ENCODE measurements at regions not wholly inside any gene's neighbourhood (a gene's known extent, or its start where the extent isn't known, plus 50 kb on each side); places are given as distances from the start of the nearest gene placed in this dataset.

DNA sequence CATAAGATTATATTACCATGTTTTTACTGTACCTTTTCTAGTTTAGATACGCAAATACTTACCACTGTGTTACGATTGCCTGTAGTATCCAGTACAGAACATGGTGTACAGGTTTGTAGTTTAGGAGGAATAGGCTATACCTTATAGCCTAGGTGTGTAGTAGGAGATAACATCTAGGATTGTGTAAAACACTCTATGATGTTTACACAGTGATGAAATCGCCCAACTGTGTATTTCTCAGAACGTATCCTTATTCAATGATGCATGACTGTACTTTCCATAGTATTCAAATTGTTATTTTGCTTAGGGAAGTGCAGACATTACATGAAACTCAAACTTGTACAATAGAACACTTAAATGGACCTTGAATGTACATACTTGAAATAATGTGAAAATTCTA lies 188.1 kb upstream of the PDGFD start:
- Histone ChIP-seq H3K9ac (ENCODE audit: low read depth, low read length) (no peak overlapping the region), H3K36me3 (ENCODE audit: control insufficient read depth, insufficient read depth, low read length) (no peaks in the 10 kb centered on the region), H3K4me1 (ENCODE audit: control insufficient read depth, insufficient read depth, low read length) (no peaks in the 10 kb centered on the region), H3K4me3 (ENCODE audit: low read depth, low read length) (no peak overlapping the region), H3K27ac (ENCODE audit: low read depth, low read length) (no peak overlapping the region), H3K27me3 (ENCODE audit: control insufficient read depth, insufficient read depth, low read length) (no peaks in the 10 kb centered on the region), H3K9me3 (ENCODE audit: control insufficient read depth, insufficient read depth, low read length) (peaks cover 4% of the 10 kb centered on the region; the same call in 1 of the 2 replicates)

DNA sequence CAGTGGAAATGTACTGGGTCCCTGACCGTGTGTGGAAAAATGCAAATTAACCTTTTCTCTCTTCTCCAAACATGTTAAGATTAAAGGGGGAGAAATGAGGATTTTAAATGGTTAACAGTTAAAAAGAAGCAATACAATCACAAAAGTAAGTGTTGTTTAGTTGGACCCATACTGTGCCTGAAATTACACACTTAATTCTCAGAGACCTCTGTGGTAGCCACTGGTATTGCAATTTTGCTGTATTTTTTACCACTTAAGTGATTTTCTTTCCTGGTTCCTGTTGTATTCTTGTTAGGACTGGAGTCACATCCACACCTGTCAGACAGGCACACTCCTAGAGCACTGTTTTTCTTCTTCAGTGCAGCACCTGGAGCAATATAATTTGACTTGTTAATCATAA lies 179.6 kb upstream of the PDGFD start:
- no peaks in the 10 kb centered on the region for H3K27me3 ChIP-seq (ENCODE audit: control insufficient read depth, insufficient read depth, low read length)
- no peak overlapping the region for H3K9ac ChIP-seq (ENCODE audit: low read depth, low read length)
- H3K36me3 ChIP-seq (ENCODE audit: control insufficient read depth, insufficient read depth, low read length), result no peaks in the 10 kb centered on the region
- H3K4me3 ChIP-seq (ENCODE audit: low read depth, low read length), result no peak overlapping the region
- no peaks in the 10 kb centered on the region for H3K9me3 ChIP-seq (ENCODE audit: control insufficient read depth, insufficient read depth, low read length)
- H3K27ac ChIP-seq (ENCODE audit: low read depth, low read length), result no peak overlapping the region
- no peaks in the 10 kb centered on the region for H3K4me1 ChIP-seq (ENCODE audit: control insufficient read depth, insufficient read depth, low read length)

DNA sequence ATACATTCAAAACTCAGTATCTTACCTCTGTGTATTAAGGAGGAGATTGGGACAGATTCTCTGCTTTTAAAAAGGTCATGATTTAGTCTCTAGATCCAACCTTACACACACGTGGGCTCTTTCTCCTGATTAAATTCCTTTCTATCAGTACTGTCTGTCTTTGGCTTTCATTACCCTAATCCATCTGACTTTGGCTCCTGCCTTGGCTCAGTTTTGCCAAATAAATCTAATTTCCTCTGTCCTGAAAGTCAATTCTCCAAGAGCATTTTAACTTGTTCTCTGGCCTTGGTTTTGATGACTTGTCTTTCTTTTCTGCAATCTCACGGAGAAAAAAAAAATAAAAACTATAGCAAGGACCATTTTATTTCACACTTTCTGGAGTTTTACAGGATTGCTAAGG lies 176.6 kb upstream of the PDGFD start:
- Histone ChIP-seq H3K36me3 (ENCODE audit: control insufficient read depth, insufficient read depth, low read length) (no peaks in the 10 kb centered on the region), H3K9me3 (ENCODE audit: control insufficient read depth, insufficient read depth, low read length) (no peaks in the 10 kb centered on the region), H3K27ac (ENCODE audit: low read depth, low read length) (no peak overlapping the region), H3K4me1 (ENCODE audit: control insufficient read depth, insufficient read depth, low read length) (no peaks in the 10 kb centered on the region), H3K27me3 (ENCODE audit: control insufficient read depth, insufficient read depth, low read length) (no peaks in the 10 kb centered on the region), H3K4me3 (ENCODE audit: low read depth, low read length) (no peak overlapping the region), H3K9ac (ENCODE audit: low read depth, low read length) (no peak overlapping the region)

DNA sequence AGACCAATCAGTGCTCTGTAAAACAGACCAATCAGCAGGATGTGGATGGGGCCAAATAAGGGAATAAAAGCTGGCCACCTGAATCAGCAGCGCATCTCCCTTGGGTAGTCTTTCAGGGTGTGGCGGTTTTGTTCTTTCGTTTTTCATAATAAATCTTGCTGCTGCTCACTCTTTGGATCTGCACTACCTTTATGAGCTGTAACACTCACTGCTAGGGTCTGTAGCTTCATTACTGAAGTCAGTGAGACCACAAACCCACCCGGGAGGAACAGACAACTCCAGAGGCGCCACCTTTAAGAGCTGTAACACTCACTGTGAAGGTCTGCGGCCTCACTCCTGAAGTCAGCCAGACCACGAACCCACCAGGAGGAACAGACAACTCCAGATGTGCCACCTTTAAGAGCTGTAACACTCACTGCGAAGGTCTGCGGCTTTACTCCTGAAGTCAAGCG lies 175.5 kb upstream of the PDGFD start:
- H3K4me3 ChIP-seq (ENCODE audit: low read depth, low read length), result no peak overlapping the region
- H3K27ac ChIP-seq (ENCODE audit: low read depth, low read length), result no peak overlapping the region
- H3K9me3 ChIP-seq (ENCODE audit: control insufficient read depth, insufficient read depth, low read length), result no peaks in the 10 kb centered on the region
- no peak overlapping the region for H3K9ac ChIP-seq (ENCODE audit: low read depth, low read length)
- no peaks in the 10 kb centered on the region for H3K27me3 ChIP-seq (ENCODE audit: control insufficient read depth, insufficient read depth, low read length)
- no peaks in the 10 kb centered on the region for H3K36me3 ChIP-seq (ENCODE audit: control insufficient read depth, insufficient read depth, low read length)
- H3K4me1 ChIP-seq (ENCODE audit: control insufficient read depth, insufficient read depth, low read length), result no peaks in the 10 kb centered on the region

DNA sequence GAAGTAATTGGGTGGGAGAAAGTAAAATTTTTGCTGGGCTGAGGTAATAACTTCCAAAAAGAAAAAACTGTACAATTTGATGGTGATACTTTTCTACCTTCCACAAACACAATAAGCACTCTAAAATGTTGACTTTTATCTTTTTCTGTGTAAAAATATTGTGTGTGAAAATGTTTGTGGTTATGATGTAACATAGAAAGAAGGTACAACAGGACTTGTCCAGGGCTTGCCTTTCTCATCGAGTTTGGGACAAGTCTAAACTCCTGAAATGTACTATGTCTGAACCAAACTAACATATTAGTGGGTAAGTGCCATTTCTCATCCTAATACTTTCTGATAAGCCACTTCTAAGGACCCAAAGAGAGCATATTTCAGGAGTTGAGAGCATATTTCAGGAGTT lies 174.2 kb upstream of the PDGFD start:
- Histone ChIP-seq H3K36me3 (ENCODE audit: control insufficient read depth, insufficient read depth, low read length) (no peaks in the 10 kb centered on the region), H3K4me3 (ENCODE audit: low read depth, low read length) (no peak overlapping the region), H3K4me1 (ENCODE audit: control insufficient read depth, insufficient read depth, low read length) (no peaks in the 10 kb centered on the region), H3K27ac (ENCODE audit: low read depth, low read length) (no peak overlapping the region), H3K9me3 (ENCODE audit: control insufficient read depth, insufficient read depth, low read length) (no peaks in the 10 kb centered on the region), H3K27me3 (ENCODE audit: control insufficient read depth, insufficient read depth, low read length) (no peaks in the 10 kb centered on the region), H3K9ac (ENCODE audit: low read depth, low read length) (no peak overlapping the region)

DNA sequence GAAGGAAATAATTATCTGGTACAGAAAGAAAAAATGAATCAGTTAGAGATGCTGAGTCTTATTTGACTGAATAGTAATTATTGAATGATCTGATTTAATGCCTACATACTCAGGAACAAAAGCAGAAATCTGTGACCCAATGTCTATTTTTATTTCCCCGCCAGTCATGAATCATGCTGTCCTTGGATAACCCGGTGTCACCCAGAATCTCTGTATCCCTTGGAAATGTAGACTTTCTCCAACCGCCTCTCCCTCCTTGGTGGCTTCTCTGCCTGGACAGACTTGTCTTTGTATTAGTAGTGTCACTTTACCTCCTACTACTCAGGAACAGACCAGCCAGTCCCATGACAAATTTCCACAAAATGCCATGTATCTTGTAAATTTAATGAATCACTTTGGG lies 173.3 kb upstream of the PDGFD start:
- no peaks in the 10 kb centered on the region for H3K9me3 ChIP-seq (ENCODE audit: control insufficient read depth, insufficient read depth, low read length)
- H3K4me3 ChIP-seq (ENCODE audit: low read depth, low read length), result no peak overlapping the region
- H3K4me1 ChIP-seq (ENCODE audit: control insufficient read depth, insufficient read depth, low read length), result no peaks in the 10 kb centered on the region
- no peak overlapping the region for H3K27ac ChIP-seq (ENCODE audit: low read depth, low read length)
- H3K36me3 ChIP-seq (ENCODE audit: control insufficient read depth, insufficient read depth, low read length), result no peaks in the 10 kb centered on the region
- H3K9ac ChIP-seq (ENCODE audit: low read depth, low read length), result no peak overlapping the region
- H3K27me3 ChIP-seq (ENCODE audit: control insufficient read depth, insufficient read depth, low read length), result no peaks in the 10 kb centered on the region

DNA sequence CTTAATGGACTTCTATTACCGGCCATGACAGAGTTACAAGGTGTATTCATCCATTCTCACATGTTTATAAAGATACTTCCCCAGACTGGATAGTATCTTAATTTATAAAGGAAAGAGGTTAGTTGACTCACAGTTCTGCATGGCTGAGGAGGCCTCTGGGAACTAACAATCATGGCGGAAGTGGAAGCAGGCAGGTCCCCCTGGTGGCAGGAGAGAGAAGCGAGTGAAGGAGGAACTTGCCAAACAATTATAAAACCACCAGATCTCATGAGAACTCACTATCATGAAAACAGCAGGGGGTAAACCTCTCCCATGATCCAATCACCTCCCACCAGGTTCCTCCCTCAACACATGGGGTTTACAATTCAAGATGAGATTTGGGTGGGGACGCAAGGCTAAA lies 170.0 kb upstream of the PDGFD start:
- no peaks in the 10 kb centered on the region for H3K9me3 ChIP-seq (ENCODE audit: control insufficient read depth, insufficient read depth, low read length)
- H3K27me3 ChIP-seq (ENCODE audit: control insufficient read depth, insufficient read depth, low read length), result no peaks in the 10 kb centered on the region
- H3K4me3 ChIP-seq (ENCODE audit: low read depth, low read length), result no peak overlapping the region
- no peaks in the 10 kb centered on the region for H3K36me3 ChIP-seq (ENCODE audit: control insufficient read depth, insufficient read depth, low read length)
- H3K4me1 ChIP-seq (ENCODE audit: control insufficient read depth, insufficient read depth, low read length), result no peaks in the 10 kb centered on the region
- H3K9ac ChIP-seq (ENCODE audit: low read depth, low read length), result no peak overlapping the region
- H3K27ac ChIP-seq (ENCODE audit: low read depth, low read length), result no peak overlapping the region

DNA sequence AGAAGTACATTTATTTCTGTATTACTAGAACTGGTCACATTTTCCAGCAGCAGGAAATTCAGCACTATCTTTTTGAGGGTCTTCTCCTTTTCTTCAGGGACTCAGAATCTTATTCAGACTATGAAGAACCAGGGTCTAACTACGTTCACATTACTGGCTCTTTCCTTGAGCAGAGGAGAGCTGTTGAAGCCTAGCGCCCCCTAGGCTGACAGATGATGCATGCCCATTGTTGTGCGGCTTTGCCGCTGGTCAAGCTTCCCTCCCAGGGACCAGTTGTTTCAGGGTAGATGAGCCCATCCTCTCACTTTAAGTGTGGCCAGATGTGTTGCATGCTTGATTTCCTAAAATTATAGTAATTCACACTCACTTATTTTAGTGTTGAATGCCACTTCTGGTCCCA lies 168.2 kb upstream of the PDGFD start:
- no peak overlapping the region for H3K27ac ChIP-seq (ENCODE audit: low read depth, low read length)
- H3K36me3 ChIP-seq (ENCODE audit: control insufficient read depth, insufficient read depth, low read length), result no peaks in the 10 kb centered on the region
- no peak overlapping the region for H3K4me3 ChIP-seq (ENCODE audit: low read depth, low read length)
- no peak overlapping the region for H3K9ac ChIP-seq (ENCODE audit: low read depth, low read length)
- H3K27me3 ChIP-seq (ENCODE audit: control insufficient read depth, insufficient read depth, low read length), result no peaks in the 10 kb centered on the region
- H3K4me1 ChIP-seq (ENCODE audit: control insufficient read depth, insufficient read depth, low read length), result no peaks in the 10 kb centered on the region
- no peaks in the 10 kb centered on the region for H3K9me3 ChIP-seq (ENCODE audit: control insufficient read depth, insufficient read depth, low read length)

DNA sequence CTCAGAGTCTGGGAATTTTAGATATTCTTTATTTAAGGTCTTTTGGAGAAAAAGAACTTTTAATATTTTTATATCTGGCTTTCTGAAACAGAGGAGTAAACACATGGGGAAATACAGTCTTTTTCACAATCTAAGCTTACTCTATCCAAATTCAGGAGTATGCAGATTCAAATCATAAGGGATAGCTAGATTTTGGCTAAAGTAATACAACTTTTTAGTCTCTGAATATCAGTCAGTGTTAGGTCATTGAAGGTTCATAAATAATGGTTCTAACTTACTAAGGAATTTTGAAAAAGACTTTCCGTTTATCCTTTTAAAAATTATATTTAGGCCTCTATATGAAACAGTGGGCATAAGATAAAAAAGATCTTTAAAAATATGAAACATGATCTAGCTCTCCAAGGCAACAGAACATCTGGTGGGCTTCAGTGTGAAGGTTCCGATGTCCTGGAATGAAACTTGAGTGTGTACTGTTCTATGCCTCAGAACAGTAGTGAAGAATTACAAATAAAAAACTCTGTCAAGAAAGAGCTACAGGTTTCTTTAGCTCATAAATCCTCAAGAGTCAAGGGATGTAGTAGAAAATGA lies 165.2 kb upstream of the PDGFD start:
- H3K9ac ChIP-seq (ENCODE audit: low read depth, low read length), result no peak overlapping the region

DNA sequence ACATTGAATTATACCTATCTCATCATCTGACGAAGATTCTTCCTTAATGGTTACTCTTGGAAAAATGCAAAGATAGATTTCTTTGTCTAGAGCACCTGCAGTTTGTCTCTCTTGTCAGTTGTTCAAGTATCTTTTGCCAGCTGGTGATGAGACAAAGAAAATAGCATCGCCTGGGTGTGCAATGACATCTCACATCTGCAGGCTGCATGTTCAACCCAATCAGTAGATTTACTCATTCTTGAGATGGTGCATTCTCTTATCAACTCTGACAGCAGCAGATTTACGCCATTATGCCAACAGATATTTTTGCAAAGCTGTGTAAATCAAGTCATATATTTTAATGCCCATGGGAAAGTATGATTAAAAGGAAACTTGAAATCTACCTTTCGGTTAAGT lies 164.6 kb upstream of the PDGFD start:
- H3K4me1 ChIP-seq (ENCODE audit: control insufficient read depth, insufficient read depth, low read length), result no peaks in the 10 kb centered on the region
- no peak overlapping the region for H3K27ac ChIP-seq (ENCODE audit: low read depth, low read length)
- H3K36me3 ChIP-seq (ENCODE audit: control insufficient read depth, insufficient read depth, low read length), result no peaks in the 10 kb centered on the region
- H3K9ac ChIP-seq (ENCODE audit: low read depth, low read length), result no peak overlapping the region
- H3K9me3 ChIP-seq (ENCODE audit: control insufficient read depth, insufficient read depth, low read length), result no peaks in the 10 kb centered on the region
- no peaks in the 10 kb centered on the region for H3K27me3 ChIP-seq (ENCODE audit: control insufficient read depth, insufficient read depth, low read length)
- no peak overlapping the region for H3K4me3 ChIP-seq (ENCODE audit: low read depth, low read length)

More for the DNA sequence above, 165.2 kb upstream of the PDGFD start:
- Histone ChIP-seq H3K27ac (ENCODE audit: low read depth, low read length) (no peak overlapping the region), H3K36me3 (ENCODE audit: control insufficient read depth, insufficient read depth, low read length) (no peaks in the 10 kb centered on the region), H3K4me3 (ENCODE audit: low read depth, low read length) (no peak overlapping the region), H3K4me1 (ENCODE audit: control insufficient read depth, insufficient read depth, low read length) (no peaks in the 10 kb centered on the region), H3K27me3 (ENCODE audit: control insufficient read depth, insufficient read depth, low read length) (no peaks in the 10 kb centered on the region), H3K9me3 (ENCODE audit: control insufficient read depth, insufficient read depth, low read length) (no peaks in the 10 kb centered on the region)

DNA sequence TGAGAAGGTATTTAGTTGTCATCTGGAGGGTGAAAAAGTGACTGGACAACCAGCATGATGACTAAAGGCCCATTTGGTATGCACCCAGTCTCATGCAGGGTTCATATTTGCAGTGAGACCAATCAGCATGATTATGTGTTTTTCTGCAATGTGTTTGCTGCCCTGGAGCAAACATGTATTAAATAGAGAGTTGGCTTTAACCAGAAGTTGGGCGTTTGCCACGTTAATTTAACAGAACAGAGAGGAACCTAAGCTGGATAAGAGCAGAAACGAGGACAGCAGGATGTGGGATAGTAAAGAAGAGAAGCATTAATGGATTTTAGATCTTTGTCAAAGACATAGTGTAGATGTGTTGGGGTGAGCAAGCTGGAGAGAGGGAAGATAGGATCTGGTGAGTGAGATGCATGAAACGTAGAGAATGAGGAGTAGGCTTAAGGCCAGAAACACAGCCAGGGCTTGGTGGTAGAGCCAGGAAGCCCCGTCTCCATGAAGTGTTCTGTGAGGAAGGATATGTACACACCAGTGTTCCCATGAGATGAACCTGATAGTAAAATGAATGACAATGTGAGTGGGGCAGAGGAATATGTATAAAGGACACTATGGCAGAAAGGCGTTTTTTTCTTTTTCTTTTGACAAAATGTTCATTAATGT lies 164.0 kb upstream of the PDGFD start:
- H3K27me3 ChIP-seq (ENCODE audit: control insufficient read depth, insufficient read depth, low read length), result no peaks in the 10 kb centered on the region
- no peak overlapping the region for H3K27ac ChIP-seq (ENCODE audit: low read depth, low read length)
- H3K4me1 ChIP-seq (ENCODE audit: control insufficient read depth, insufficient read depth, low read length), result no peaks in the 10 kb centered on the region
- H3K36me3 ChIP-seq (ENCODE audit: control insufficient read depth, insufficient read depth, low read length), result no peaks in the 10 kb centered on the region
- H3K4me3 ChIP-seq (ENCODE audit: low read depth, low read length), result no peak overlapping the region
- H3K9me3 ChIP-seq (ENCODE audit: control insufficient read depth, insufficient read depth, low read length), result no peaks in the 10 kb centered on the region
- H3K9ac ChIP-seq (ENCODE audit: low read depth, low read length), result no peak overlapping the region
